Stimulated activated naive CD8-positive, alpha-beta T cell treated with anti-CD3 and anti-CD28 coated beads, Interleukin-15, amount 100 ng/mL, for 72 hours (primary cell): ENCODE measurements at regions not wholly inside any gene's neighbourhood (a gene's known extent, or its start where the extent isn't known, plus 50 kb on each side); places are given as distances from the start of the nearest gene placed in this dataset.
"Not testable (repeated sequence)": the region's sequence is repeated elsewhere in the genome, so short reads cannot be mapped to it uniquely, and the experiment has no call there.

ENCODE experiments used
- ATAC-seq: fragments of 150-1000 bp; cut with Tn5 transposase; 2 replicates; pipeline ENCODE4 v1.10.0; 2021; ENCODE audit warnings: mild to moderate bottlenecking, moderate library complexity
- DNase-seq, 2 donors: peaks; one replicate each; pipeline ENCODE4 v3.0.0; 2021 to 2022
- H3K27ac Mint-ChIP-seq, 2 donors: one replicate each; pipeline ENCODE4 v1.8.0; 2022; ENCODE audit warnings: mild to moderate bottlenecking in 2 of 2, mixed read lengths in 2 of 2, moderate library complexity in 2 of 2
- H3K27me3 Mint-ChIP-seq: one replicate; pipeline ENCODE4 v1.8.0; 2022; ENCODE audit warnings: mixed read lengths
- H3K4me1 Mint-ChIP-seq: one replicate; pipeline ENCODE4 v1.8.0; 2022; ENCODE audit warnings: mild to moderate bottlenecking, mixed read lengths
- H3K4me3 Mint-ChIP-seq, 2 donors: one replicate each; pipeline ENCODE4 v1.8.0; 2022; ENCODE audit warnings: mild to moderate bottlenecking in 2 of 2, mixed read lengths in 2 of 2, moderate library complexity in 1 of 2
- H3K9me3 Mint-ChIP-seq, 2 donors: one replicate each; pipeline ENCODE4 v1.8.0; 2022; ENCODE audit warnings: mixed read lengths in 2 of 2

DNA sequence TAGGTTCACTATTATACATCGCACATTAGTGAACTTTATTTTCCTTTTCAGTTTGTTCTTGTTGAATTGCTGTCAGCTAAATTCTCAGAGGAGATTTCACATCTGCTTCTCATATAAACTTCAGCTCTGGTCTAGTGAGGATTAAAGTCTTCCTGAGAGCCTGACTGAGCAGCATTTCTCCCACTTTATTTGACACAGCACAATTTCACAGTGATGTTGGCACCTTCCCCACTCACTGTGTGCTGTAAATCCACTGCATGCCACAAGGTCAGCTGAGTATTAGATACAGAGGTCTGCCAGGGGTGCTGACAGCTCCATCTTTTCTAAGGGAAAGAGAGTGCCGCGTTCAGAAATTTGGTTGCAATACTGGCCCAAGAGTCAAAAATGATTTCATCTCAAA lies 567.4 kb downstream of the PRR16 start:
- Mint-ChIP-seq H3K27ac (no peak overlapping the region), H3K4me1 (no peaks in the 10 kb centered on the region), H3K9me3 (peaks cover 0 to 4% of the 10 kb centered on the region in 2 donors), H3K27me3 (no peaks in the 10 kb centered on the region), H3K4me3 (no peak overlapping the region)
- DNase-seq (no peak), ATAC-seq (no peak)

DNA sequence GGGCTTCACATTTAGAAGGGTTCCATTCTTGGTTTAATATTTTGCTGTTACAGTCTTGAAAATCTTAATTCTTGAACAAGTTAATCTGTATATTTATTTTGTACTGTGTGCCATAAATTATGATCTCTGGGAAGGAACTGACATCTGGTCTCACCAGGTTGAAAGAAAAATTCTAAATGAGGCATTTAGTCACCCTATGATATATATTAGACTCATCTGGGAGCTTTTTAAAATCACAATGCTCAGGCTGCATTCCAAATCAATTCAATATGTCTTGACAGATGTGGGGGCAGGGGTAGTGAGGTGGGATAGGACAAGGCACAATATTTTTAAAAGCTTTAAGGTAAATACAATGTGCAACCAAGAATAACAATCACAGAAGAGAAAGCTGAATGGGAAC lies 569.2 kb downstream of the PRR16 start:
- ATAC-seq = no peak
- no peaks in the 10 kb centered on the region for H3K27me3 Mint-ChIP-seq
- peaks cover 0 to 4% of the 10 kb centered on the region in 2 donors for H3K9me3 Mint-ChIP-seq
- no peaks in the 10 kb centered on the region for H3K4me1 Mint-ChIP-seq
- no peak overlapping the region for H3K27ac Mint-ChIP-seq
- DNase-seq = no peak
- H3K4me3 Mint-ChIP-seq = no peak overlapping the region

DNA sequence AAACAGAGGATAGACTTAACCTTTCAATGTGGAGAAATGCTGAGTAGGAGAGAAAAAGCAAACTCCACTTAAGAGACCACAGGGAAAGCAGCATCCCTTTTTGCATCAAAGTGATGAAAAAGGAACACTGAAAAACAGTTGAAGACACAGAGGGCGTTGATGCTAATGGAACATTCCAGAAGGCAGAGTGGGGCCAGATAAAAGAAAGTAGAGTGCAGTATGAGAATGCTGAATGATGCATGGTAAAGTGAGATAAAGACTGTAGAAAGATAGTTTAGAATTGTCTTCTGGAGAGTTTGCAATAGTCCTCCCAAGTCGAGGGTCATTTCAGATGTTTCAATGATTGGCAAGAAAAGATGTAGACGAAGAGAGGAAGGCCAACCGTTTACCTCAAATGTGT lies 574.3 kb downstream of the PRR16 start:
- Mint-ChIP-seq H3K4me3 (no peak overlapping the region), H3K9me3 (no peaks in the 10 kb centered on the region), H3K27ac (no peak overlapping the region), H3K4me1 (no peaks in the 10 kb centered on the region), H3K27me3 (no peaks in the 10 kb centered on the region)
- no peak for DNase-seq
- no peak for ATAC-seq

DNA sequence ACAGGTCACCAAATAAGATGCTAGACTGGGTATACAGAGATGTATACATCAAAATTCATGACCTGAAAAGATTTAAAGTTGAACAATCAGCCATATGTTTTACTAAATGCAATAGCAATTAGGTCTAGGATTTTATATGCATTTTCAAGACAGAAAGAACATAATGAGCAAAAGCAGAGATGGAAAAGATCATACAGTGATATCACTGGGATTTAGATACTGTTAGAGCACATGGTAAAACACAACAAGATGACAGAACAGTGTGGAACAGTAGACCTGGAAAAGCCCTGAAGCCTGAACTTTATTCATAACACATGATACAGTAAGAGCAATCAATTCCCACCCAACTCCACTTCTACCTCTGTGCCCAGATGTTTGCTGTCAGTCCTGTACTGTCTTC lies 585.9 kb downstream of the PRR16 start:
- H3K9me3 Mint-ChIP-seq = peaks cover 0 to 5% of the 10 kb centered on the region in 2 donors
- DNase-seq (no peak), ATAC-seq (no peak)
- H3K4me3 Mint-ChIP-seq = no peak overlapping the region
- H3K4me1 Mint-ChIP-seq = no peaks in the 10 kb centered on the region
- no peaks in the 10 kb centered on the region for H3K27me3 Mint-ChIP-seq
- no peak overlapping the region for H3K27ac Mint-ChIP-seq

DNA sequence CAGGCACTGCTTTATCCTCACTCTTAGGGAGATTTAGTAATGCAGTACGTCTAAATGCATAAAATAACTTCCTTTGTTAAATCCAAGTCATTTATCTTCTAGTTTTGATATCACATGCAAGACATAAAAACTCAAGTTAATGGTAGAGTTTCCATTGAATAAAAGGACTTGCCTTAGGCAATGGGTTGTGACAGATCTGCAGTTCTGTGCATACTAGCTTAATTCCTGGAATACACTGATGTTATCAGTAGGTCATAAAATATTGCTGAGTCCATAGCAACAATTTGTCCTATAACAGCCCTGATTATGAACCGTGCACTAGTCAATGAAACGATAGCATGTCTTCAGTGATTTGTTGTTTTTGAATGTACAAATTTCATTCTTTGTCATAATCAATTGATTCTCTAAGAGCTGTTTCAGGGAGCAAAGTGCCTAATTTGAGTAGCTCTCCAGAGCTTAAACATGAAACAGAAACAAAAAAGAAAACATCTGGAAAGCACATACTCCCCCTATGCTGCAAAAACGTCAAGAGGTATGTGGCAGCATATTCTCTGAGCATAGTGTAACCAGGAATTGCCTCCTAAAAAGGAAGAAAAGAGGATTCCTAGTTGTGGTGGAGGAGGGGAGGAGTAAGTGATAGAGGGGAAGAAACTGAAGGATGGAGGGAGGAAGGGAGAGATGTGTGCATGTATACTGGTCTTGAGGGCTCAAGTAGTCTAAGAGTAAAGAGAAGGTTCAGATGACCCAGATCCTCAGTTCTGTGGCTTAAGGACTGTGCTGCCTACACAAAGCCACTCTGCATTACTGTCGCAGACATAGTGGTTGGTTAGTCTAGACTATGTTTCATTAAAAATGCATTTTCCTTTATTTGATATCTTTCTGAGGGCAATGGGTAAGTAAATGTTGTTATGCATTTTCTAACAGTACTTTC lies 589.2 kb downstream of the PRR16 start:
- Mint-ChIP-seq H3K27ac (no peak overlapping the region), H3K4me3 (no peak overlapping the region), H3K4me1 (no peaks in the 10 kb centered on the region), H3K27me3 (no peaks in the 10 kb centered on the region), H3K9me3 (peaks cover 0 to 5% of the 10 kb centered on the region in 2 donors)
- DNase-seq (no peak), ATAC-seq (no peak)

DNA sequence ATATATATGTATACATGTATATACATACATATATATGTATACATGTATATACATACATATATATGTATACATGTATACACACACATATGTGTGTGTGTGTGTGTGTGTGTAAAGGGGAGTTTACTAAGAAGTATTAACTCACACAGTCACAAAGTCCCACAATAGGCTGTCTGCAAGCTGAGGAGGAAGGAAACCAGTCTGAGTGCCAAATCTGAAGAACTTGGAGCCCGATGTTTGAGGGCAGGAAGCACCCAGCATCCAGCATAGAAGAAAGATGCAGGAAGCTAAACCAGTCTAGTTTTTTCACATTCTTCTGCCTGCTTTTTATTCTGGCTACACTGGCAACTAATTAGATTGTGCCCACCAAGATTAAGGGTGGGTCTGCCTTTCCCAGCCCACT lies 591.5 kb downstream of the PRR16 start:
- H3K4me1 Mint-ChIP-seq = no peaks in the 10 kb centered on the region
- H3K27me3 Mint-ChIP-seq = no peaks in the 10 kb centered on the region
- peaks cover 0 to 13% of the 10 kb centered on the region in 2 donors for H3K9me3 Mint-ChIP-seq
- H3K4me3 Mint-ChIP-seq = no peak overlapping the region
- no peak overlapping the region for H3K27ac Mint-ChIP-seq
- ATAC-seq (no peak), DNase-seq (no peak)

DNA sequence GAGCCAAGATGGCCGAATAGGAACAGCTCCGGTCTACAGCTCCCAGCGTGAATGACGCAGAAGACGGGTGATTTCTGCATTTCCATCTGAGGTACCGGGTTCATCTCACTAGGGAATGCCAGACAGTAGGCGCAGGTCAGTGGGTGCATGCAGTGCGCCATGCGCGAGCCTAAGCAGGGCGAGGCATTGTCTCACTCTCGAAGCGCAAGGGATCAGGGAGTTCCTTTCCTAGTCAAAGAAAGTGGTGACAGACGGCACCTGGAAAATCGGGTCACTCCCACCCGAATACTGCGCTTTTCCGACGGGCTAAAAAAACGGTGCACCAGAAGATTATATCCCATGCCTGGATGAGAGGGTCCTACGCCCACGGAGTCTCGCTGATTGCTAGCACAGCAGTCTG lies 600.1 kb downstream of the PRR16 start:
- ATAC-seq, H3K4me3 Mint-ChIP-seq, DNase-seq, H3K27ac Mint-ChIP-seq, H3K4me1 Mint-ChIP-seq, H3K27me3 Mint-ChIP-seq: not testable (repeated sequence)
- H3K9me3 Mint-ChIP-seq = peaks cover 0 to 14% of the 10 kb centered on the region in 2 donors

DNA sequence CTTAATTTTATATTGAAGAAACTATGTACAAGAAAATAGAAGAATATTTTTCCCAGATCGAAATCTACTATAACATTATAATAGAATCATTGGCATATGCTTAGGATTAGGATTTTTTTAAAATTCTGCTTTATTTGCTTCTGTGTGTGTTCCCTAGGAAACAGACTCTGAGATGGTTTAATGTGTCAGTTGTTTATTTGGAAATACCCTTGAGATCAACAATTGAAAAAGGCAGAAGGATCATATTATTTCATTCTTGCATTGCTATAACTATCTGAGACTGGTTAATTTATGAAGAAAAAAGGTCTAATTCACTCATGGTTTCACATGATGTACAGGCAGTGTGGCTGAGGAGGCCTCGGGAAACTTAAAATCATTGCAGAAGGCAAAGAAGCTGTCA lies 622.6 kb downstream of the PRR16 start:
- H3K4me1 Mint-ChIP-seq = no peaks in the 10 kb centered on the region
- no peak overlapping the region for H3K4me3 Mint-ChIP-seq
- H3K9me3 Mint-ChIP-seq = peaks cover 6 to 21% of the 10 kb centered on the region in 2 donors
- ATAC-seq = no peak
- no peak overlapping the region for H3K27ac Mint-ChIP-seq
- no peak for DNase-seq
- H3K27me3 Mint-ChIP-seq = no peaks in the 10 kb centered on the region

DNA sequence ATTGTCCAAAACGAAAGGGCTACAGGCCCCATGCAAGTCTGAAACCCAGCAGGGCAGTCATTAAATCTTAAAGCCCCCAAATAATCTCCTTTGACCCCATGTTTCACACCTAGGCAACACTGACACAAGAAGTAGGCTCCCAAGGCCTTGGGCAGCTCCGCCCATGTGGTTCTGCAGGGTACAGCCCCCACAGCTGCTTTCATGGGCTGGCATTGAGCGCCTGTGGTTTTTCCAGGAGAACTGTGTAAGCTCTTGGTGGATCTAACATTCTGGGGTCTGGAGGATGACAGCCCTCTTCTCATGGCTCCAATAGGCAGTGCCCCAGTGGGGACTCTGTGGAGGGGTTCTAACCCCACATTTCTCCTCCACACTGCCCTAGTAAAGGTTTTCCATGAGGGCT lies 623.5 kb downstream of the PRR16 start:
- Mint-ChIP-seq H3K4me3 (no peak overlapping the region), H3K27ac (no peak overlapping the region), H3K4me1 (no peaks in the 10 kb centered on the region), H3K27me3 (no peaks in the 10 kb centered on the region), H3K9me3 (peaks cover 6 to 21% of the 10 kb centered on the region in 2 donors)
- ATAC-seq (no peak), DNase-seq (no peak)

DNA sequence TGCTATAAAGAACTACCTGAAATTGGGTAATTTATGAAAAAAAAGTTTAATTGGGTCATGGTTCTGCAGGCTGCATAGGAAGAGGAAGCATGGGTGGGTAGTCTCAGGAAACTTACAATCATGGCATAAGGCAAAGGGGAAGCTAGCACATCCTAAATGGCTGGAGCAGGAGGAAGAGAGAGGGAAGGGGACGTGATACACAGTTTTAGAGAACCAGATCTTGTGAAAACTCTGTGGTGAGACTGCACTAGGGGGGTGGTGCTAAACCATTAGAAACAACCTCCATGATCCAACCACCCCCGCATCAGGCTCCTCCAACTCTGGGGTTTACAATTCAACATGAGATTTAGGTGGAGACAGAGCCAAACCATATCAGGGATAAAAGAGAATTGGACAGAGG lies 624.2 kb downstream of the PRR16 start:
- H3K4me3 Mint-ChIP-seq = no peak overlapping the region

DNA sequence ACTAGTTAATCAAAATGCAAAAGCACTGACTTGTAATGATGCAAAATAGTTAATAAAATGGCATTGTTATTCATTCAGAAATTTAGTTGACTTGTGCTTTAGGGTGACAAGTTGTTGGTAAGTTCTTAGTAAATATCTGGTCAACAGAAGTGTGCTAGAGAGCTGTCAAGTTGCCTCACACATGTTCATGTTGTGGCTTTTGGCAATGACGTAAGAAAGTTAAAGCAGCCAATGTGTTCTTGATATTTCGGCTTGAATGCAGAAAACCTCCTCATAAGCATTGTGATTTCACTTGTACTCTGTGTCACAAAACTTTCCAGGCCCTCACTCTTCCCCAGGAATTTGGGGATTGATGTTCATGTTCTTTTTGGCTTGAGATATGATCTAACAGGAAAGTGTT lies 626.7 kb downstream of the PRR16 start:
- no peaks in the 10 kb centered on the region for H3K27me3 Mint-ChIP-seq
- DNase-seq (no peak), ATAC-seq (no peak)
- H3K27ac Mint-ChIP-seq = no peak overlapping the region
- H3K4me3 Mint-ChIP-seq = no peak overlapping the region
- H3K4me1 Mint-ChIP-seq = no peaks in the 10 kb centered on the region
- H3K9me3 Mint-ChIP-seq = peaks cover 6 to 14% of the 10 kb centered on the region in 2 donors

More for the DNA sequence above, 624.2 kb downstream of the PRR16 start:
- no peak for DNase-seq
- H3K9me3 Mint-ChIP-seq = peaks cover 6 to 21% of the 10 kb centered on the region in 2 donors
- no peaks in the 10 kb centered on the region for H3K27me3 Mint-ChIP-seq
- no peak for ATAC-seq
- no peaks in the 10 kb centered on the region for H3K4me1 Mint-ChIP-seq
- no peak overlapping the region for H3K27ac Mint-ChIP-seq

DNA sequence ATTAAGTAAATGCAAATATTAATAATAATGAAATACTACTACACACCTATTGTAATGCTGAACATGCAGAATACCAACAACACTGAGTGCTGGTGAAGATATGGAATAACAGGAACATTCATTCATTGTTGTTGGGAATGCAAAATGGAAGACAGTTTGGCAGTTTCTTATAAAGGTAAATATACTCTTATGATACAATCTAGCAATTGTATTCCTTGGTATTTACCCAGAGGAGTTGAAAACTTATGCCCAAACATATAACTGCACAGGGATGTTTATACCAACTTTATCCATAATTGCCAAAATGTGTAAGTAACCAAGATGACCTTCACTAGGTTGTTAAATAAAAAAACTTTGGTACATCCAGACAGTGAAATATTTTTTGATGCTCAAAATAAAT lies 636.8 kb downstream of the PRR16 start:
- Mint-ChIP-seq H3K4me1 (no peaks in the 10 kb centered on the region), H3K27ac (no peak overlapping the region), H3K27me3 (no peaks in the 10 kb centered on the region), H3K9me3 (peaks cover 6 to 10% of the 10 kb centered on the region in 2 donors), H3K4me3 (no peak overlapping the region)
- DNase-seq (no peak), ATAC-seq (no peak)

DNA sequence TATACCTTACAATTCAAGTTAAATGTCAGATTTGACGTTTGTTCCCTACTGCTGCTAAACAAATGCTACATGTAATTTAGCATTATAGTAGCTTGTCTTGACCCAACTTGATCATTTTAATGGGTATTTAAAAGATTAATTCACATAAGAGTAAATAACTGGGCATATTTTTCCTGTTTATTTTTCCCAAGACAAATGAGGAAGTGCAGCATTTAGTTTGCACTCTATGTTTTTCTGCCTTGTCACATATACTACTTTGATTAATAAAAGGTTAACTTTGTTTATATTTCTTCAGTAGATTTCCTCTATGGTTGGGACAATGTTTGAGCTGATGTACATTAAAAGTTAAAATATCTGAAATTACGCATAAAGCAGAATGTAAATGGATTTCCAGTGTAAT lies 641.8 kb downstream of the PRR16 start:
- Mint-ChIP-seq H3K27ac (no peak overlapping the region), H3K4me3 (no peak overlapping the region), H3K4me1 (no peaks in the 10 kb centered on the region), H3K27me3 (no peaks in the 10 kb centered on the region), H3K9me3 (no peaks in the 10 kb centered on the region)
- no peak for DNase-seq
- ATAC-seq = no peak

DNA sequence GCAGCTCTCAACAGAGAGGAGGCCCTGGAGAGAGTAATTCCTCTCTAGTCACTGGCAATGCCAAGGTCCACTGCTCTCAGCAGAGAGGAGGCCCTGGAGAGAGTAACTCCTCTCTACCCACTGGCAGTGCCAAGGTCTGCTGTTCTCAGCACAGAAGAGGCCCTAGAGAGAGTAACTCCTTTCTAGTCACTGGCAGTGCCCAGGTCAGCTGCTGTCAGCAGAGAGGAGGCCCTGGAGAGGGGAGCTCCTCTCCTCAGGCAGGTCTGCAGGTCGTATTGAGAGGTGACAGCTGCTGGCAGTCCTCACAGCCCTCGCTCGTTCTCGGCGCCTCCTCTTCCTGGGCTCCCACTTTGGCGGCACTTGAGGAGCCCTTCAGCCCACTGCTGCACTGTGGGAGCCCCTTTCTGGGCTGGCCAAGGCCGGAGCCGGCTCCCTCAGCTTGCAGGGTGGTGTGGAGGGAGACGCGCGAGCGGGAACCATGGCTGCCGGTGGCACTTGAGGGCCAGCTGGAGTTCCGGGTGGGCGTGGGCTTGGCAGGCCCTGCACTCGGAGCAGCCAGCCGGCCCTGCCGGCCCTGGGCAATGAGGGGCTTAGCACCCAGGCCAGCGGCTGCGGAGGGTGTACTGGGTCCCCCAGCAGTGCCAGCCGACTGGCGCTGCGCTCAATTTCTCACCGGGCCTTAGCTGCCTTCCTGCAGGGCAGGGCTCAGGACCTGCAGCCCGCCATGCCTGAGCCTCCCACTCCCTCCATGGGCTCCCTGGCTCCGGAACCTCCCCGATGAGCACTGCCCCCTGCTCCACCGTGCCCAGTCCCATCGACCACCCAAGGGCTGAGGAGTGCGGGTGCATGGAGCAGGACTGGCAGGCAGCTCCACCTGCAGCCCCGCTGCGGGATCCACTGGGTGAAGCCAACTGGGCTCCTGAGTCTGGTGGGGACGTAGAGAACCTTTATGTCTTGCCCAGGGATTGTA lies 642.9 kb downstream of the PRR16 start:
- H3K27ac Mint-ChIP-seq, H3K27me3 Mint-ChIP-seq, H3K9me3 Mint-ChIP-seq, H3K4me3 Mint-ChIP-seq, DNase-seq, H3K4me1 Mint-ChIP-seq: not testable (repeated sequence)
- peak; percentile 23 for ATAC-seq

DNA sequence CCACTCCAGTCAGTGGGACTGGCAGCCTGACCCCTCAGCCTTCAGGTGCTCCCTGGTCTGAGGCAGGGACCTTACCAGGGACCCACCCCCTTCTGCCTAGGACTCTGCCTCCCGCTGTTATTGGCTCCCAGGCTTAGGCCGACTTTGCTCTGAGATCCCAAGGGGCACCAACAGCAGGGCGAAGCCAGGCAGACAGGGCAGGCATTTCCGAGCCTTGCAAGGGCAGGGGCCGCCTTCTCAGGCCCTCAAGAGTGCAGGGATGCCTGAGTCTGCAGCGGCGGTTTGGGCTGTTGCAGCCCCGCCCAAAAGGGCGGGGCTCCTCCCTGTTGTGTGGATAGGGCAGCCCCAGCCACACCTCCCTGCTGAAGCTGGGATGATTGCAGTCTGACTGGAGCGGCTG lies 644.6 kb downstream of the PRR16 start:
- ATAC-seq (no peak), DNase-seq (no peak)
- no peaks in the 10 kb centered on the region for H3K27me3 Mint-ChIP-seq
- H3K4me3 Mint-ChIP-seq = no peak overlapping the region
- H3K9me3 Mint-ChIP-seq = peaks cover 0 to 4% of the 10 kb centered on the region in 2 donors
- no peaks in the 10 kb centered on the region for H3K4me1 Mint-ChIP-seq
- no peak overlapping the region for H3K27ac Mint-ChIP-seq

DNA sequence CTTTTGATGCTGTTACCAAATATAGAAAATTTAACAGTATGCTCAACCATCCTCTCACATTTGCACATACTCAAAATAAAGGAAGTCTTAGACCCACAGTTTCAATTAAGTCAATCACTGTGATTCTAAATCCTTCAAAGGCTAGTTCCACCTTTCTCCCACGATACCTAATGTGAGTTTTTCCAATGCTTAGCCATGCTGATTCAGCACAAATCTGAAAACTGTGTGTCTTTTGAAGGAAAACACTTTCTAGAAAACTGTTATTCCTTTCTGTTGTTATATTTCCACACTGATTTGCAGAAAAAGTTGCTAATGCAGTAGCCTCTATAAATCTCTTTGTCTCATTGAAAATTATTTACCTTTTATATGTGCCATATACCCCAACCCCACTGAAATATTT lies 645.7 kb downstream of the PRR16 start:
- Mint-ChIP-seq H3K27me3 (no peaks in the 10 kb centered on the region), H3K9me3 (peaks cover 4 to 13% of the 10 kb centered on the region in 2 donors), H3K4me1 (no peaks in the 10 kb centered on the region), H3K4me3 (no peak overlapping the region), H3K27ac (no peak overlapping the region)
- DNase-seq (no peak), ATAC-seq (no peak)
